Uterus (tissue), 3 donors: ENCODE measurements at regions not wholly inside any gene's neighbourhood (a gene's known extent, or its start where the extent isn't known, plus 50 kb on each side); places are given as distances from the start of the nearest gene placed in this dataset.

ENCODE experiments used
- DNase-seq, 2 donors: peaks; one replicate each; pipeline ENCODE4 v3.0.0-alpha.2; 2019 to 2020
- H3K27ac ChIP-seq, 2 donors: fragments of 200-600 bp; sonication (generic); 1 replicate in 1 of 2; 2 replicates in 1 of 2; pipeline ENCODE4 v1.5.1; 2016 to 2018
- H3K27me3 ChIP-seq, 2 donors: fragments of 200-600 bp; sonication (generic); one replicate each; pipeline ENCODE4 v1.5.1; 2018 to 2019; ENCODE audit warnings: control low read depth in 1 of 2
- H3K36me3 ChIP-seq, 2 donors: fragments of 200-600 bp; sonication (generic); one replicate each; pipeline ENCODE4 v1.5.1; 2019; ENCODE audit warnings: control low read depth in 1 of 2
- H3K4me1 ChIP-seq, 2 donors: fragments of 200-600 bp; sonication (generic); one replicate each; pipeline ENCODE4 v1.5.1; 2018 to 2019; ENCODE audit warnings: control low read depth in 1 of 2
- H3K4me3 ChIP-seq, 2 donors: fragments of 200-600 bp; sonication (generic); 1 replicate in 1 of 2; 2 replicates in 1 of 2; pipeline ENCODE4 v1.5.1; 2018 to 2019; ENCODE audit warnings: mild to moderate bottlenecking in 1 of 2
- H3K9me3 ChIP-seq, 2 donors: fragments of 200-600 bp; sonication (generic); one replicate each; pipeline ENCODE4 v1.5.1; 2019; ENCODE audit warnings: control low read depth in 1 of 2
- CTCF ChIP-seq, 4 experiments: fragments of 200-600 bp in 2 of 4; fragments of 450-650 bp in 2 of 4; sonication (generic) in 2 of 4; IDR thresholded peaks; one replicate each; pipeline ENCODE4 v1.5.1; 2016 to 2019; ENCODE audit warnings: antibody characterized with exemption in 4 of 4, mild to moderate bottlenecking in 2 of 4, moderate library complexity in 1 of 4
- POLR2A ChIP-seq, 2 donors: fragments of 450-650 bp; IDR thresholded peaks; one replicate each; pipeline ENCODE4 v1.6.1; 2016; ENCODE audit warnings: antibody characterized with exemption in 2 of 2, mild to moderate bottlenecking in 1 of 2, moderate library complexity in 1 of 2
- intact Hi-C: fragments of 100-400 bp; cut with DNase I; formaldehyde crosslinking; loops from one replicate; pipeline ENCODE4 v1.15.1; 2023; ENCODE audit warnings: low total_unique reads
- donor health status: DM: yes; HTN: yes; CAD: no.

- Histone ChIP-seq H3K4me3 (no peak overlapping the region), H3K4me1 (no peaks in the 10 kb centered on the region), H3K27me3 (no peaks in the 10 kb centered on the region), H3K36me3 (no peaks in the 10 kb centered on the region), H3K27ac (no peak overlapping the region), H3K9me3 (no peaks in the 10 kb centered on the region)
- intact Hi-C loops: no loop called here
- TF ChIP-seq CTCF (IDR thresholded peaks at IDR 0.05) (no peak), POLR2A (IDR thresholded peaks at IDR 0.05) (no peak)
- no peak for DNase-seq
Measured at GRCh38 chr4:144594471-144594986, 51.4 kb upstream of the HHIP start.

- DNase-seq: no peak
- no peaks in the 10 kb centered on the region for H3K36me3 ChIP-seq
- H3K27me3 ChIP-seq: no peaks in the 10 kb centered on the region
- no peaks in the 10 kb centered on the region for H3K9me3 ChIP-seq
- no peak overlapping the region for H3K27ac ChIP-seq
- no peaks in the 10 kb centered on the region for H3K4me1 ChIP-seq
- intact Hi-C loops: no loop called here
- no peak overlapping the region for H3K4me3 ChIP-seq
- TF ChIP-seq CTCF (IDR thresholded peaks at IDR 0.05): no peak
Measured at GRCh38 chr4:144595681-144596080, 50.3 kb upstream of the HHIP start.
